HG02588 (cell line): ENCODE measurements at regions not wholly inside any gene's neighbourhood (a gene's known extent, or its start where the extent isn't known, plus 50 kb on each side); places are given as distances from the start of the nearest gene placed in this dataset.
"Not testable (repeated sequence)": the region's sequence is repeated elsewhere in the genome, so short reads cannot be mapped to it uniquely, and the experiment has no call there.

ENCODE experiments used
- ATAC-seq: cut with Tn5 transposase; IDR thresholded peaks from one replicate; pipeline ENCODE4 v1.9.1; 2021; ENCODE audit warnings: mild to moderate bottlenecking, moderate library complexity; ENCODE audit not compliant: unreplicated experiment

- no peak for ATAC-seq
Observed at GRCh38 chr1:88300752-88301263, 383.3 kb upstream of the PKN2 start.

- ATAC-seq: no peak
Observed at GRCh38 chr1:88302843-88303486, 381.1 kb upstream of the PKN2 start.

GRCh38 chr1:88311265-88311664, 372.8 kb upstream of the PKN2 start:
- no peak for ATAC-seq

GRCh38 chr1:88311907-88312306, 372.2 kb upstream of the PKN2 start:
- ATAC-seq: no peak

GRCh38 chr1:88317396-88317795, 366.7 kb upstream of the PKN2 start:
- no peak for ATAC-seq

GRCh38 chr1:88318740-88319139, 365.3 kb upstream of the PKN2 start:
- ATAC-seq: no peak

- ATAC-seq: no peak
Observed at GRCh38 chr1:88320291-88320690, 363.8 kb upstream of the PKN2 start.

- no peak for ATAC-seq
Observed at GRCh38 chr1:88321706-88322105, 362.4 kb upstream of the PKN2 start.

- ATAC-seq: no peak
Observed at GRCh38 chr1:88324899-88325298, 359.2 kb upstream of the PKN2 start.

- no peak for ATAC-seq
Observed at GRCh38 chr1:88327391-88328267, 356.4 kb upstream of the PKN2 start.

- no peak for ATAC-seq
Observed at GRCh38 chr1:88330201-88330600, 353.9 kb upstream of the PKN2 start.

GRCh38 chr1:88333086-88333695, 350.9 kb upstream of the PKN2 start:
- no peak for ATAC-seq

- ATAC-seq: no peak
Observed at GRCh38 chr1:88341447-88341846, 342.6 kb upstream of the PKN2 start.

GRCh38 chr1:88342081-88342480, 342.0 kb upstream of the PKN2 start:
- not testable (repeated sequence) for ATAC-seq

GRCh38 chr1:88350648-88351047, 333.4 kb upstream of the PKN2 start:
- ATAC-seq: no peak

GRCh38 chr1:88351960-88352359, 332.1 kb upstream of the PKN2 start:
- ATAC-seq: no peak

GRCh38 chr1:88354256-88354655, 329.8 kb upstream of the PKN2 start:
- no peak for ATAC-seq

GRCh38 chr1:88357729-88358128, 326.3 kb upstream of the PKN2 start:
- no peak for ATAC-seq

GRCh38 chr1:88371436-88372023, 312.5 kb upstream of the PKN2 start:
- ATAC-seq: no peak

- no peak for ATAC-seq
Observed at GRCh38 chr1:88375977-88376376, 308.1 kb upstream of the PKN2 start.

- ATAC-seq: no peak
Observed at GRCh38 chr1:88376421-88376820, 307.7 kb upstream of the PKN2 start.
